UCSD-AML1 (cell line): ENCODE measurements at regions not wholly inside any gene's neighbourhood (a gene's known extent, or its start where the extent isn't known, plus 50 kb on each side); places are given as distances from the start of the nearest gene placed in this dataset.

Source experiments
- DNase-seq: peaks from one replicate; lab custom pipeline; 2025; ENCODE audit not compliant: unreplicated experiment; lab: John Stamatoyannopoulos, UW

- DNase-seq, result no peak
These were observed 403.3 kb upstream of the MEF2C start for GRCh38 chr5:89286320-89286719.

GRCh38 chr5:89283728-89284493 lies 400.9 kb upstream of the MEF2C start:
- DNase-seq, result no peak

GRCh38 chr5:89282554-89283510 lies 399.8 kb upstream of the MEF2C start:
- DNase-seq, result no peak

- DNase-seq, result no peak
These were observed 399.0 kb upstream of the MEF2C start for GRCh38 chr5:89281766-89282553.

GRCh38 chr5:89281211-89281610 lies 398.2 kb upstream of the MEF2C start:
- DNase-seq, result no peak

GRCh38 chr5:89280103-89281037 lies 397.4 kb upstream of the MEF2C start:
- DNase-seq, result no peak

- no peak for DNase-seq
These were observed 396.5 kb upstream of the MEF2C start for GRCh38 chr5:89279391-89280036.

- DNase-seq, result no peak
These were observed 394.8 kb upstream of the MEF2C start for GRCh38 chr5:89277816-89278215.

GRCh38 chr5:89276566-89277305 lies 393.8 kb upstream of the MEF2C start:
- no peak for DNase-seq

- peak; percentile 12 for DNase-seq
These were observed 392.3 kb upstream of the MEF2C start for GRCh38 chr5:89275066-89275855.

GRCh38 chr5:89273289-89273688 lies 390.3 kb upstream of the MEF2C start:
- no peak for DNase-seq

- peak; percentile 6 for DNase-seq
These were observed 387.9 kb upstream of the MEF2C start for GRCh38 chr5:89270901-89271300.

- no peak for DNase-seq
These were observed 386.7 kb upstream of the MEF2C start for GRCh38 chr5:89269721-89270120.

GRCh38 chr5:89268460-89268859 lies 385.5 kb upstream of the MEF2C start:
- DNase-seq, result peak; percentile 10

- peak; percentile 6 for DNase-seq
These were observed 384.8 kb upstream of the MEF2C start for GRCh38 chr5:89267788-89268187.

GRCh38 chr5:89265511-89266179 lies 382.7 kb upstream of the MEF2C start:
- DNase-seq, result no peak

GRCh38 chr5:89263846-89264245 lies 380.9 kb upstream of the MEF2C start:
- no peak for DNase-seq

- DNase-seq, result no peak
These were observed 379.0 kb upstream of the MEF2C start for GRCh38 chr5:89262030-89262429.
